ENCODE measurements at regions not wholly inside any gene's neighbourhood (a gene's known extent, or its start where the extent isn't known, plus 50 kb on each side); places are given as distances from the start of the nearest gene placed in this dataset.

- TF ChIP-seq CTCF (IDR thresholded peaks at IDR 0.05) (no peak), POLR2A (IDR thresholded peaks at IDR 0.05) (no peak)
Measured at GRCh38 chr4:164485136-164485535, 268.8 kb upstream of the SMIM31 start.

All from body of pancreas (tissue), 4 donors.